ENCODE measurements at regions not wholly inside any gene's neighbourhood (a gene's known extent, or its start where the extent isn't known, plus 50 kb on each side); places are given as distances from the start of the nearest gene placed in this dataset.
A peak's percentile ranks its signal among the peaks of the same experiment; 100 is the strongest.
"Not testable (repeated sequence)": the region's sequence is repeated elsewhere in the genome, so short reads cannot be mapped to it uniquely, and the experiment has no call there.

- DNase-seq: no peak
Observed at GRCh38 chr3:1456781-1457311, 364.0 kb downstream of the CNTN6 start.

- peak; percentile 3 for DNase-seq
Observed at GRCh38 chr3:1462371-1462770, 369.5 kb downstream of the CNTN6 start.

- no peak for DNase-seq
Observed at GRCh38 chr3:1462856-1463450, 370.1 kb downstream of the CNTN6 start.

- DNase-seq: not testable (repeated sequence)
Observed at GRCh38 chr3:1465091-1465490, 372.3 kb downstream of the CNTN6 start.

- DNase-seq: no peak
Observed at GRCh38 chr3:1468145-1468544, 375.3 kb downstream of the CNTN6 start.

GRCh38 chr3:1469248-1469647, 376.4 kb downstream of the CNTN6 start:
- no peak for DNase-seq

GRCh38 chr3:1469687-1470086, 376.9 kb downstream of the CNTN6 start:
- DNase-seq: no peak

- DNase-seq: no peak
Observed at GRCh38 chr3:1477669-1478068, 384.8 kb downstream of the CNTN6 start.

GRCh38 chr3:1495466-1495865, 402.6 kb downstream of the CNTN6 start:
- DNase-seq: no peak

- DNase-seq: no peak
Observed at GRCh38 chr3:1499694-1500093, 406.9 kb downstream of the CNTN6 start.

GRCh38 chr3:1501406-1502115, 408.7 kb downstream of the CNTN6 start:
- peak; percentile 9 for DNase-seq

GRCh38 chr3:1506090-1506489, 413.3 kb downstream of the CNTN6 start:
- DNase-seq: no peak

GRCh38 chr3:1513662-1514061, 420.8 kb downstream of the CNTN6 start:
- no peak for DNase-seq

GRCh38 chr3:1515882-1516281, 423.1 kb downstream of the CNTN6 start:
- no peak for DNase-seq

GRCh38 chr3:1527786-1528185, 435.0 kb downstream of the CNTN6 start:
- DNase-seq: no peak

- DNase-seq: no peak
Observed at GRCh38 chr3:1528621-1529020, 435.8 kb downstream of the CNTN6 start.

GRCh38 chr3:1529676-1530075, 436.9 kb downstream of the CNTN6 start:
- no peak for DNase-seq

GRCh38 chr3:1531981-1532380, 439.2 kb downstream of the CNTN6 start:
- DNase-seq: no peak

GRCh38 chr3:1532935-1533606, 440.2 kb downstream of the CNTN6 start:
- DNase-seq: no peak

- no peak for DNase-seq
Observed at GRCh38 chr3:1533763-1534162, 440.9 kb downstream of the CNTN6 start.

GRCh38 chr3:1534252-1534651, 441.4 kb downstream of the CNTN6 start:
- no peak for DNase-seq

- DNase-seq: no peak
Observed at GRCh38 chr3:1535361-1535760, 442.5 kb downstream of the CNTN6 start.

GRCh38 chr3:1540686-1541085, 447.9 kb downstream of the CNTN6 start:
- no peak for DNase-seq

GRCh38 chr3:1551741-1552140, 458.9 kb downstream of the CNTN6 start:
- no peak for DNase-seq

Measured in fibroblast of skin of back (primary cell).